Smooth muscle cell (in vitro differentiated cells): ENCODE measurements at regions not wholly inside any gene's neighbourhood (a gene's known extent, or its start where the extent isn't known, plus 50 kb on each side); places are given as distances from the start of the nearest gene placed in this dataset.

ENCODE experiments used
- DNase-seq: peaks from one replicate; lab custom pipeline; 2025; ENCODE audit not compliant: unreplicated experiment; lab: John Stamatoyannopoulos, UW
- H2AFZ ChIP-seq: fragments of 200-600 bp; sonication (generic); 2 replicates; pipeline ENCODE4 v1.6.0; 2016; ENCODE audit warnings: antibody characterized with exemption, low read depth, mild to moderate bottlenecking
- H3F3A ChIP-seq: fragments of 200-600 bp; sonication (generic); 2 replicates; pipeline ENCODE4 v1.6.0; 2017; ENCODE audit warnings: antibody characterized with exemption, low read depth
- H3K27ac ChIP-seq: fragments of 200-600 bp; sonication (generic); 2 replicates; pipeline ENCODE4 v1.5.1; 2016; ENCODE audit warnings: low read depth, mild to moderate bottlenecking
- H3K27me3 ChIP-seq: fragments of 200-600 bp; sonication (generic); 2 replicates; pipeline ENCODE4 v1.6.1; 2016; ENCODE audit warnings: low read depth, mild to moderate bottlenecking
- H3K36me3 ChIP-seq: fragments of 200-600 bp; sonication (generic); 2 replicates; pipeline ENCODE4 v1.5.1; 2016; ENCODE audit warnings: low read depth
- H3K4me1 ChIP-seq: fragments of 200-600 bp; sonication (generic); 2 replicates; pipeline ENCODE4 v1.5.1; 2016; ENCODE audit warnings: low read depth
- H3K4me2 ChIP-seq: fragments of 200-600 bp; sonication (generic); 2 replicates; pipeline ENCODE4 v1.6.0; 2016; ENCODE audit warnings: mild to moderate bottlenecking
- H3K4me3 ChIP-seq: fragments of 200-600 bp; sonication (generic); 2 replicates; pipeline ENCODE4 v1.5.1; 2016; ENCODE audit warnings: mild to moderate bottlenecking
- H3K79me2 ChIP-seq: fragments of 200-600 bp; sonication (generic); 2 replicates; pipeline ENCODE4 v1.6.0; 2016; ENCODE audit warnings: low read depth, mild to moderate bottlenecking
- H3K9ac ChIP-seq: fragments of 200-600 bp; sonication (generic); 2 replicates; pipeline ENCODE4 v1.6.0; 2016; ENCODE audit warnings: low read depth
- H3K9me3 ChIP-seq: fragments of 200-600 bp; sonication (generic); replicated peaks from 2 replicates; pipeline ENCODE4 v1.5.1; 2016; ENCODE audit warnings: low read depth
- H4K20me1 ChIP-seq: fragments of 200-600 bp; sonication (generic); 2 replicates; pipeline ENCODE4 v1.6.0; 2016; ENCODE audit warnings: low read depth
- CTCF ChIP-seq: fragments of 200-600 bp; sonication (generic); IDR thresholded peaks from 2 replicates; pipeline ENCODE4 v1.5.1; 2017; ENCODE audit warnings: borderline replicate concordance, mild to moderate bottlenecking, antibody characterized with exemption; ENCODE audit not compliant: insufficient read depth, poor library complexity, severe bottlenecking
- WGBS: methylation state at CpG from one replicate; pipeline ENCODE4 v1.1.7; 2016; ENCODE audit warnings: low lambda C conversion rate; 5-methylcytosine and 5-hydroxymethylcytosine counted together

- Histone ChIP-seq H3K36me3 (no peaks in the 10 kb centered on the region), H3K4me1 (peaks cover 11% of the 10 kb centered on the region), H4K20me1 (no peaks in the 10 kb centered on the region), H3K9me3 (no peaks in the 10 kb centered on the region), H2AFZ (no peak overlapping the region), H3F3A (no peaks in the 10 kb centered on the region), H3K27ac (peak overlapping the region; percentile 91), H3K4me3 (no peak overlapping the region), H3K27me3 (no peaks in the 10 kb centered on the region), H3K79me2 (no peaks in the 10 kb centered on the region), H3K9ac (peak overlapping the region; percentile 60), H3K4me2 (no peak overlapping the region)
- 70% methylated on average over 7 of the region's 7 CpGs for WGBS
- no peak for TF ChIP-seq CTCF
- no peak for DNase-seq
These were observed 85.6 kb upstream of the FRMD4A start for GRCh38 chr10:14416308-14416700.

GRCh38 chr10:14415676-14416307 is 85.1 kb upstream of the FRMD4A start:
- Histone ChIP-seq H3K9ac (peak overlapping the region; percentile 60), H3K79me2 (no peaks in the 10 kb centered on the region), H3K9me3 (no peaks in the 10 kb centered on the region), H3K36me3 (no peaks in the 10 kb centered on the region), H3K27me3 (no peaks in the 10 kb centered on the region), H2AFZ (no peak overlapping the region), H4K20me1 (no peaks in the 10 kb centered on the region), H3K27ac (peak overlapping the region; percentile 91), H3K4me2 (no peak overlapping the region), H3K4me1 (peaks cover 11% of the 10 kb centered on the region), H3F3A (no peaks in the 10 kb centered on the region), H3K4me3 (no peak overlapping the region)
- TF ChIP-seq CTCF = no peak
- 63% methylated on average over 4 of the region's 4 CpGs for WGBS
- DNase-seq = no peak

GRCh38 chr10:14414901-14415300 is 84.2 kb upstream of the FRMD4A start:
- Histone ChIP-seq H3K36me3 (no peaks in the 10 kb centered on the region), H3F3A (no peaks in the 10 kb centered on the region), H3K4me2 (no peak overlapping the region), H3K79me2 (no peaks in the 10 kb centered on the region), H3K9ac (peak overlapping the region; percentile 60), H3K27ac (peak overlapping the region; percentile 91), H4K20me1 (no peaks in the 10 kb centered on the region), H2AFZ (no peak overlapping the region), H3K4me3 (no peak overlapping the region), H3K27me3 (no peaks in the 10 kb centered on the region), H3K9me3 (no peaks in the 10 kb centered on the region), H3K4me1 (peaks cover 11% of the 10 kb centered on the region)
- 36% methylated on average over 3 of the region's 3 CpGs for WGBS
- DNase-seq = no peak
- TF ChIP-seq CTCF = no peak

- H3K36me3 ChIP-seq = no peaks in the 10 kb centered on the region
- peak overlapping the region; percentile 23 for H2AFZ ChIP-seq
- H3F3A ChIP-seq = no peaks in the 10 kb centered on the region
- H3K9me3 ChIP-seq = no peaks in the 10 kb centered on the region
- peak overlapping the region; percentile 69 for H3K27ac ChIP-seq
- no peak for TF ChIP-seq CTCF
- peak overlapping the region; percentile 27 for H3K9ac ChIP-seq
- H3K4me1 ChIP-seq = peaks cover 11% of the 10 kb centered on the region
- WGBS = 45% methylated on average over 5 of the region's 5 CpGs
- no peaks in the 10 kb centered on the region for H3K27me3 ChIP-seq
- no peak overlapping the region for H3K4me2 ChIP-seq
- no peaks in the 10 kb centered on the region for H4K20me1 ChIP-seq
- no peak overlapping the region for H3K4me3 ChIP-seq
- no peak for DNase-seq
- H3K79me2 ChIP-seq = no peaks in the 10 kb centered on the region
These were observed 82.8 kb upstream of the FRMD4A start for GRCh38 chr10:14413523-14413922.
